ENCODE measurements at regions not wholly inside any gene's neighbourhood (a gene's known extent, or its start where the extent isn't known, plus 50 kb on each side); places are given as distances from the start of the nearest gene placed in this dataset.

GRCh38 chr9:107175816-107176435 lies 107.2 kb upstream of the RAD23B start:
- Histone ChIP-seq H3K27me3 (no peaks in the 10 kb centered on the region), H3K4me3 (no peak overlapping the region), H3K36me3 (no peaks in the 10 kb centered on the region), H3K9me3 (no peaks in the 10 kb centered on the region)
- DNase-seq: no peak

- Histone ChIP-seq H3K27me3 (no peaks in the 10 kb centered on the region), H3K36me3 (no peaks in the 10 kb centered on the region), H3K9me3 (no peaks in the 10 kb centered on the region), H3K4me3 (no peak overlapping the region)
- no peak for DNase-seq
Measured at GRCh38 chr9:107176436-107177151, 106.5 kb upstream of the RAD23B start.

- DNase-seq: no peak
- H3K27me3 ChIP-seq: no peaks in the 10 kb centered on the region
- no peaks in the 10 kb centered on the region for H3K36me3 ChIP-seq
- no peaks in the 10 kb centered on the region for H3K9me3 ChIP-seq
- no peak overlapping the region for H3K4me3 ChIP-seq
Measured at GRCh38 chr9:107177243-107177839, 105.7 kb upstream of the RAD23B start.

GRCh38 chr9:107177857-107178256 lies 105.2 kb upstream of the RAD23B start:
- Histone ChIP-seq H3K4me3 (no peak overlapping the region), H3K27me3 (no peaks in the 10 kb centered on the region), H3K36me3 (no peaks in the 10 kb centered on the region), H3K9me3 (0 out of 2 replicates have a peak, but pooled peaks cover 2% of the 10 kb centered on the region)
- no peak for DNase-seq

- H3K4me3 ChIP-seq: no peak overlapping the region
- H3K9me3 ChIP-seq: peaks cover 4% of the 10 kb centered on the region; the same call in 1 of the 2 replicates
- no peak for DNase-seq
- no peaks in the 10 kb centered on the region for H3K36me3 ChIP-seq
- H3K27me3 ChIP-seq: no peaks in the 10 kb centered on the region
Measured at GRCh38 chr9:107178293-107178692, 104.8 kb upstream of the RAD23B start.

GRCh38 chr9:107180206-107180605 lies 102.9 kb upstream of the RAD23B start:
- peaks cover 4% of the 10 kb centered on the region; the same call in 1 of the 2 replicates for H3K9me3 ChIP-seq
- no peaks in the 10 kb centered on the region for H3K36me3 ChIP-seq
- no peaks in the 10 kb centered on the region for H3K27me3 ChIP-seq
- no peak overlapping the region for H3K4me3 ChIP-seq
- DNase-seq: no peak

GRCh38 chr9:107183176-107183575 lies 99.9 kb upstream of the RAD23B start:
- no peak overlapping the region for H3K4me3 ChIP-seq
- H3K27me3 ChIP-seq: no peaks in the 10 kb centered on the region
- no peak for DNase-seq
- H3K9me3 ChIP-seq: peaks cover 4% of the 10 kb centered on the region; the same call in 1 of the 2 replicates
- no peaks in the 10 kb centered on the region for H3K36me3 ChIP-seq

GRCh38 chr9:107188376-107188775 lies 94.7 kb upstream of the RAD23B start:
- H3K36me3 ChIP-seq: no peaks in the 10 kb centered on the region
- H3K27me3 ChIP-seq: no peaks in the 10 kb centered on the region
- DNase-seq: no peak
- no peak overlapping the region for H3K4me3 ChIP-seq
- H3K9me3 ChIP-seq: no peaks in the 10 kb centered on the region

GRCh38 chr9:107190061-107190935 lies 92.8 kb upstream of the RAD23B start:
- Histone ChIP-seq H3K36me3 (no peaks in the 10 kb centered on the region), H3K4me3 (no peak overlapping the region), H3K27me3 (no peaks in the 10 kb centered on the region), H3K9me3 (no peaks in the 10 kb centered on the region)
- DNase-seq: no peak

- H3K27me3 ChIP-seq: no peaks in the 10 kb centered on the region
- H3K4me3 ChIP-seq: no peak overlapping the region
- no peaks in the 10 kb centered on the region for H3K36me3 ChIP-seq
- no peak for DNase-seq
- no peaks in the 10 kb centered on the region for H3K9me3 ChIP-seq
Measured at GRCh38 chr9:107190936-107191290, 92.2 kb upstream of the RAD23B start.

- Histone ChIP-seq H3K4me3 (no peak overlapping the region), H3K27me3 (no peaks in the 10 kb centered on the region), H3K9me3 (no peaks in the 10 kb centered on the region), H3K36me3 (no peaks in the 10 kb centered on the region)
- DNase-seq: no peak
Measured at GRCh38 chr9:107193251-107193650, 89.8 kb upstream of the RAD23B start.

- no peaks in the 10 kb centered on the region for H3K36me3 ChIP-seq
- DNase-seq: no peak
- H3K9me3 ChIP-seq: no peaks in the 10 kb centered on the region
- H3K4me3 ChIP-seq: no peak overlapping the region
- H3K27me3 ChIP-seq: no peaks in the 10 kb centered on the region
Measured at GRCh38 chr9:107198718-107199117, 84.4 kb upstream of the RAD23B start.

- no peaks in the 10 kb centered on the region for H3K36me3 ChIP-seq
- DNase-seq: no peak
- H3K9me3 ChIP-seq: no peaks in the 10 kb centered on the region
- H3K27me3 ChIP-seq: no peaks in the 10 kb centered on the region
- no peak overlapping the region for H3K4me3 ChIP-seq
Measured at GRCh38 chr9:107208121-107208520, 75.0 kb upstream of the RAD23B start.

- DNase-seq: no peak
- H3K4me3 ChIP-seq: no peak overlapping the region
- H3K36me3 ChIP-seq: no peaks in the 10 kb centered on the region
- H3K9me3 ChIP-seq: no peaks in the 10 kb centered on the region
- H3K27me3 ChIP-seq: no peaks in the 10 kb centered on the region
Measured at GRCh38 chr9:107210775-107211174, 72.3 kb upstream of the RAD23B start.

GRCh38 chr9:107211284-107211923 lies 71.7 kb upstream of the RAD23B start:
- H3K27me3 ChIP-seq: no peaks in the 10 kb centered on the region
- no peaks in the 10 kb centered on the region for H3K9me3 ChIP-seq
- no peak for DNase-seq
- no peak overlapping the region for H3K4me3 ChIP-seq
- no peaks in the 10 kb centered on the region for H3K36me3 ChIP-seq

GRCh38 chr9:107212613-107213012 lies 70.5 kb upstream of the RAD23B start:
- DNase-seq: no peak
- Histone ChIP-seq H3K4me3 (no peak overlapping the region), H3K36me3 (no peaks in the 10 kb centered on the region), H3K27me3 (no peaks in the 10 kb centered on the region), H3K9me3 (no peaks in the 10 kb centered on the region)

GRCh38 chr9:107213080-107213479 lies 70.0 kb upstream of the RAD23B start:
- no peaks in the 10 kb centered on the region for H3K36me3 ChIP-seq
- H3K9me3 ChIP-seq: no peaks in the 10 kb centered on the region
- DNase-seq: no peak
- H3K27me3 ChIP-seq: no peaks in the 10 kb centered on the region
- H3K4me3 ChIP-seq: no peak overlapping the region

Data from MG63 (cell line).